Gastroesophageal sphincter (tissue), 4 donors: ENCODE measurements at regions not wholly inside any gene's neighbourhood (a gene's known extent, or its start where the extent isn't known, plus 50 kb on each side); places are given as distances from the start of the nearest gene placed in this dataset.

Source experiments
- ATAC-seq: fragments of 150-250 bp; one replicate; pipeline ENCODE4 v1.9.1; 2016; ENCODE audit warnings: mild to moderate bottlenecking, moderate library complexity
- H3K27ac ChIP-seq, 4 donors: fragments of 200-600 bp; sonication (generic) in 3 of 4; 1 replicate in 3 of 4; 2 replicates in 1 of 4; pipeline ENCODE4 v1.5.1; 2016 to 2019
- H3K27me3 ChIP-seq: fragments of 200-600 bp; sonication (generic); one replicate; pipeline ENCODE4 v1.5.1; 2019
- H3K36me3 ChIP-seq, 2 donors: fragments of 200-600 bp; sonication (generic); one replicate each; pipeline ENCODE4 v1.5.1; 2019; ENCODE audit warnings: control low read depth in 1 of 2
- H3K4me1 ChIP-seq, 3 donors: fragments of 200-600 bp; sonication (generic); 1 replicate in 2 of 3; 2 replicates in 1 of 3; pipeline ENCODE4 v1.5.1; 2016 to 2019; ENCODE audit warnings: control low read depth in 2 of 3
- H3K4me3 ChIP-seq, 2 donors: fragments of 200-600 bp; sonication (generic); one replicate each; pipeline ENCODE4 v1.5.1; 2019; ENCODE audit warnings: mild to moderate bottlenecking in 1 of 2, moderate library complexity in 1 of 2
- H3K9me3 ChIP-seq, 3 donors: fragments of 200-600 bp; sonication (generic); one replicate each; pipeline ENCODE4 v1.5.1; 2017 to 2019; ENCODE audit warnings: control low read depth in 2 of 3
- CTCF ChIP-seq, 4 experiments: fragments of 200-600 bp in 2 of 4; fragments of 450-650 bp in 2 of 4; sonication (generic) in 1 of 4; IDR thresholded peaks; one replicate each; pipeline ENCODE4 v1.5.1; 2017 to 2019; ENCODE audit warnings: antibody characterized with exemption in 4 of 4, mild to moderate bottlenecking in 2 of 4, moderate library complexity in 2 of 4
- EP300 ChIP-seq: sonication (generic); formaldehyde crosslinking; IDR thresholded peaks from one replicate; pipeline ENCODE4 v1.6.1; 2017; ENCODE audit warnings: antibody characterized with exemption, mild to moderate bottlenecking
- POLR2A ChIP-seq, 2 donors: fragments of 450-650 bp; IDR thresholded peaks; one replicate each; pipeline ENCODE4 v1.6.1; 2017; ENCODE audit warnings: antibody characterized with exemption in 2 of 2, mild to moderate bottlenecking in 2 of 2, moderate library complexity in 1 of 2
- POLR2AphosphoS5 ChIP-seq: sonication (generic); formaldehyde crosslinking; IDR thresholded peaks from one replicate; pipeline ENCODE4 v1.6.1; 2017; ENCODE audit warnings: antibody characterized with exemption
- WGBS, 2 donors: methylation state at CpG; one replicate each; pipeline ENCODE4 v1.1.5; 2018; ENCODE audit warnings: low coverage in 1 of 2; 5-methylcytosine and 5-hydroxymethylcytosine counted together

DNA sequence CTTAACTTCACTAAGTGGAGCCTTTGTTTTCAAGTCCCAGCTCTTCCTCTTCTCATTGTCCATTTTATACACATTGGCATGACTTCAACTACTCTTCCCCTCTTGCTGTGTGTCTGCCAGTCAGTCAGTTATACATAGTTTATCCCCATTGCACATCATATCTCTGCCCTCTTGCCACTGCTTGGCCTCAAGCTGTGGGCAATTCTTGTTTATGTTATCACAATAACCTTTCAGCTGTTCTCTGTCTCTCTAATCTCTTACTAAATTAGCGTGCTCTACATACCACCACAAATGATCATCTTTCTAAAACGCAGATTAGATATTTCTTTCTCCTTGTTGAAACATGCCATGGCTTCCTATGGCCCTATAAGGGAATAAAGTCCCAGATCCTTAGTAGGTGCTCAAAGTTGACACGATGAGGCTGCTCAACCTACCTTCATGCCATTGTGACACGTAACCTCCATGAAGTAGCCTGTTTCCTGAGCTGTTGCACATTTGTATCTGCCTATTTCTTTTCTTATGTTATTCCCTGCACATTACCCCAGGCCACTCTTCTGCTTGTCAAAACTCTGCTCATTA lies 239.3 kb downstream of the GAS1 start:
- Histone ChIP-seq H3K27ac (no peak overlapping the region), H3K27me3 (no peaks in the 10 kb centered on the region), H3K9me3 (no peaks in the 10 kb centered on the region), H3K4me3 (no peak overlapping the region), H3K36me3 (no peaks in the 10 kb centered on the region), H3K4me1 (no peaks in the 10 kb centered on the region)
- 81 to 95% methylated on average over 4 of the region's 4 CpGs for WGBS, 2 donors
- ATAC-seq, result no peak
- TF ChIP-seq CTCF (IDR thresholded peaks at IDR 0.05) (no peak), POLR2A (IDR thresholded peaks at IDR 0.05) (no peak), EP300 (no peak), POLR2AphosphoS5 (no peak)

DNA sequence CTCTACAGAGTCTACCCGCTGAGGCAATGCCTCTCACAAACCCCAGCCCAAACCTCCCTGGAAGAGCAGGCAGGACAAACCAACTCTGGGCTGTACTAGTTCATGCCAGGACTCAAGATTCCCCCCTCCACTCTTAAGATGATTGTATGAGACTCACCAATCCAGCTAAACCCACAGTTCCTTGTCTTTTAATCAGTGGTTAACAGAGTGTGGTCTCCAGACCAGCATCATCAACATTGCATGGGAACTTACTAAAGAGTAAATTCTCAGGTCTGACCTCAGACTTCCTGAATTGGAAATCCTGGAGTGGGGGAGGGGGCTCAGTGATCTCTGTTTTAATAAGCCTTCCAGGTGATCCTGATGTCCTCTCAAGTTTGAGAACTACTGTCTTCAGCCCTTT lies 240.9 kb downstream of the GAS1 start:
- 100% methylated on average over 1 of the region's 1 CpG; no CpG with 5 or more reads in 1 of the 2 donors for WGBS, 2 donors
- no peak for ATAC-seq
- TF ChIP-seq EP300 (no peak), POLR2AphosphoS5 (no peak), CTCF (IDR thresholded peaks at IDR 0.05) (no peak), POLR2A (IDR thresholded peaks at IDR 0.05) (no peak)
- H3K27me3 ChIP-seq, result no peaks in the 10 kb centered on the region
- H3K27ac ChIP-seq, result no peak overlapping the region
- no peaks in the 10 kb centered on the region for H3K9me3 ChIP-seq
- no peak overlapping the region for H3K4me3 ChIP-seq
- peaks cover 0 to 4% (median 2%) of the 10 kb centered on the region in 3 donors for H3K4me1 ChIP-seq
- no peaks in the 10 kb centered on the region for H3K36me3 ChIP-seq

- H3K27ac ChIP-seq, result no peak overlapping the region
- 26 to 34% methylated on average over 4 to 5 of the region's 5 CpGs for WGBS, 2 donors
- H3K4me3 ChIP-seq, result no peak overlapping the region
- H3K4me1 ChIP-seq, result peaks cover 4 to 13% (median 8%) of the 10 kb centered on the region in 3 donors
- no peaks in the 10 kb centered on the region for H3K27me3 ChIP-seq
- TF ChIP-seq EP300 (no peak), POLR2A (IDR thresholded peaks at IDR 0.05) (no peak), POLR2AphosphoS5 (no peak)
- H3K9me3 ChIP-seq, result no peaks in the 10 kb centered on the region
- H3K36me3 ChIP-seq, result no peaks in the 10 kb centered on the region
- ATAC-seq, result no peak
Observed at GRCh38 chr9:86705490-86705889, 241.8 kb downstream of the GAS1 start.

GRCh38 chr9:86703346-86703745 lies 244.0 kb downstream of the GAS1 start:
- WGBS, 2 donors, result 77 to 82% methylated on average over 6 of the region's 6 CpGs
- ATAC-seq, result no peak
- H3K27ac ChIP-seq, result no peak overlapping the region
- peaks cover 6 to 21% (median 10%) of the 10 kb centered on the region in 3 donors for H3K4me1 ChIP-seq
- H3K36me3 ChIP-seq, result no peaks in the 10 kb centered on the region
- H3K9me3 ChIP-seq, result no peaks in the 10 kb centered on the region
- no peaks in the 10 kb centered on the region for H3K27me3 ChIP-seq
- H3K4me3 ChIP-seq, result no peak overlapping the region
- no peak for TF ChIP-seq CTCF (IDR thresholded peaks at IDR 0.05)
- no peak for TF ChIP-seq POLR2A (IDR thresholded peaks at IDR 0.05)
- no peak for TF ChIP-seq EP300
- no peak for TF ChIP-seq POLR2AphosphoS5

- Histone ChIP-seq H3K9me3 (no peaks in the 10 kb centered on the region), H3K4me1 (peaks cover 6 to 21% (median 10%) of the 10 kb centered on the region in 3 donors), H3K36me3 (no peaks in the 10 kb centered on the region), H3K27ac (peak overlapping the region in 2 of 4 donors; percentile 25 to 35), H3K4me3 (no peak overlapping the region), H3K27me3 (no peaks in the 10 kb centered on the region)
- peak; percentile 58 for ATAC-seq
- 6 to 19% methylated on average over 7 to 8 of the region's 8 CpGs for WGBS, 2 donors
- peak; percentile 65 for TF ChIP-seq POLR2AphosphoS5
- TF ChIP-seq CTCF (IDR thresholded peaks at IDR 0.05), result no peak
Observed at GRCh38 chr9:86700629-86701028, 246.7 kb downstream of the GAS1 start.
